ENCODE measurements at regions not wholly inside any gene's neighbourhood (a gene's known extent, or its start where the extent isn't known, plus 50 kb on each side); places are given as distances from the start of the nearest gene placed in this dataset.

DNA sequence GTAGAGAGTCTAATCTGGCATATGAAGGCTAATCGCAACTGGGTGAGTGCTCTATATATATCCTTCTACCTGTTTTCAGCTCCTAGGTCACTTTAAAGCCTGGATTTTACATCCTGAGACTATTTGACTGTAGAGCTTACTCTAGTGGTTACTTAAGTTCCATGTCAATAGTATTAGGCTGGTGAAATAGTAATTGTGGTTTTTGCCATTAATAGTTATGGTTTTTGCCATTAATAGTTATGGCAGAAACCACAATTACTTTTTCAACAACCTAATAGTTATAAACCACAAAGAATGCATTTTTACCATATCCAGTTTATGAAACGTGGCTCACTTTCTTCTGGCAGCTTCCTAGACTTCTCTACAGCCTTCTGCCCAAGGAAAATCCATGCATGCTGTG is 263.1 kb upstream of the KIAA1217 start:
- TF ChIP-seq, protein P1, sequence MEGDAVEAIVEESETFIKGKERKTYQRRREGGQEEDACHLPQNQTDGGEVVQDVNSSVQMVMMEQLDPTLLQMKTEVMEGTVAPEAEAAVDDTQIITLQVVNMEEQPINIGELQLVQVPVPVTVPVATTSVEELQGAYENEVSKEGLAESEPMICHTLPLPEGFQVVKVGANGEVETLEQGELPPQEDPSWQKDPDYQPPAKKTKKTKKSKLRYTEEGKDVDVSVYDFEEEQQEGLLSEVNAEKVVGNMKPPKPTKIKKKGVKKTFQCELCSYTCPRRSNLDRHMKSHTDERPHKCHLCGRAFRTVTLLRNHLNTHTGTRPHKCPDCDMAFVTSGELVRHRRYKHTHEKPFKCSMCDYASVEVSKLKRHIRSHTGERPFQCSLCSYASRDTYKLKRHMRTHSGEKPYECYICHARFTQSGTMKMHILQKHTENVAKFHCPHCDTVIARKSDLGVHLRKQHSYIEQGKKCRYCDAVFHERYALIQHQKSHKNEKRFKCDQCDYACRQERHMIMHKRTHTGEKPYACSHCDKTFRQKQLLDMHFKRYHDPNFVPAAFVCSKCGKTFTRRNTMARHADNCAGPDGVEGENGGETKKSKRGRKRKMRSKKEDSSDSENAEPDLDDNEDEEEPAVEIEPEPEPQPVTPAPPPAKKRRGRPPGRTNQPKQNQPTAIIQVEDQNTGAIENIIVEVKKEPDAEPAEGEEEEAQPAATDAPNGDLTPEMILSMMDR (IDR thresholded peaks at IDR 0.05) = no peak
- no peak for TF ChIP-seq POLR2A (IDR thresholded peaks at IDR 0.05)
- no peak for TF ChIP-seq POLR2AphosphoS5 (IDR thresholded peaks at IDR 0.05)
- no peak overlapping the region for H3K27ac ChIP-seq
- intact Hi-C loops (cut with DNase I; ENCODE audit: low total_unique reads) = no loop called here
- no peaks in the 10 kb centered on the region for H3K36me3 ChIP-seq
- no peak for DNase-seq (ENCODE audit: low spot score in 2 of 2)
- H3K9me3 ChIP-seq = no peaks in the 10 kb centered on the region
- no peaks in the 10 kb centered on the region for H3K4me1 ChIP-seq
- H3K4me3 ChIP-seq = no peak overlapping the region
- H3K27me3 ChIP-seq = no peaks in the 10 kb centered on the region

DNA sequence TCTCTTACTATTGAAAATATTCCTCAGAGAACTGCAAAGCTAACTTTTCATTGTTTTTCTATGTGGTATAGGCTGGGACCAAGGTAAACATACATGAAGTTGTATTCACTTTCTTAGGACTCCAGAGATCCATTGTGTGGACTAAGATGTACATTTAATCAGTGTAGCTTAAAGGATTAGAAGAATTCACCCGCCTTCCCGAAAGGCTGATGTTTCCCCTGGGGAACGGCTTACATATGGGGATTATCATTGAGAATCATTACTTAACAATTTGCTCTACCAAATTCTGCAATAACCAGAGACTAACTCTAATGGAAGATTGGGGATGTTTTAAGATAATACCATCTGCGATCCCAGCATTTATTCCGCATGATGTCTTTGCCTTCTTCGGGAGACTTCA is 257.1 kb upstream of the KIAA1217 start:
- H3K27ac ChIP-seq = no peak overlapping the region
- H3K9me3 ChIP-seq = peaks cover 0 to 7% of the 10 kb centered on the region in 2 donors
- no peak for DNase-seq (ENCODE audit: low spot score in 2 of 2)
- intact Hi-C loops (cut with DNase I; ENCODE audit: low total_unique reads) = no loop called here
- no peaks in the 10 kb centered on the region for H3K4me1 ChIP-seq
- no peaks in the 10 kb centered on the region for H3K36me3 ChIP-seq
- no peak overlapping the region for H3K4me3 ChIP-seq
- H3K27me3 ChIP-seq = no peaks in the 10 kb centered on the region
- TF ChIP-seq, protein P1 (IDR thresholded peaks at IDR 0.05) = no peak
- TF ChIP-seq POLR2AphosphoS5 (IDR thresholded peaks at IDR 0.05) = no peak
- no peak for TF ChIP-seq POLR2A (IDR thresholded peaks at IDR 0.05)

DNA sequence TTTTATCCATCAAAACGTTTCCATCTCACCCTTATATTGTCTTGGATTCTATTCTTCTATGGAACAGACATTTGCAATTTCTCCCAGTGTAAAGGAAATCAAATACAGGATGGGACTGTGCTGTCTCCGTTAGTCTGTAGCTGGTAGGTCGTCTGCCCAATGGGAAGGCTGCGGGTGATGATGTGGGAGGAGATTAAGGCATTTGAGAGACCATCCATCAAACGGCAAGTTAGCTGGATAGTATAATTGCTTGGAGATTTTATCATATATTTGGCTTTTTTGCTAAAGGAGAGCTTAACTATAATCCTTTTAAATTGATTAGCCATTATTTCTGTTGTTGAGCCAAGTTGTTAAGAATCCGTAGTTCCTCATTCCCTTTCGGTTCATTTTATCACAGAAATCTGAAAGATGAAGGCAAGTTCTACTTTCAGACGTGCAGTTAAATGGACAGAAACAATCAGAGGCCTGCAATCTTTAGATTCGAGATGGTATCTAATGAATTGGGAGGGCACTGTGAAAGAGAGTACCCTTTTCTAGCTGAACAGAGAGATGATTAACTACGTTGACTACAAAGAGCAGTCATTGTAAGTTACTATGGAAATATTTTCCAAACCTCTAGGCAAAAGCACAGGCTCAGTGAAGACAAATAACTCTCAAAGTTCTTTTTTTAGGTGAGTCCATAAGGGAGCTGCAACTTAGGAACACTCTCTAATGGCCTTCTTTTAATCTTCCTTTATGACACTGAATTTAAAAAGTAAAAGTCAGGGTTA is 253.3 kb upstream of the KIAA1217 start:
- H3K36me3 ChIP-seq = no peaks in the 10 kb centered on the region
- no peak for TF ChIP-seq POLR2AphosphoS5 (IDR thresholded peaks at IDR 0.05)
- no peak for TF ChIP-seq POLR2A (IDR thresholded peaks at IDR 0.05)
- H3K9me3 ChIP-seq = peaks cover 0 to 7% of the 10 kb centered on the region in 2 donors
- no peaks in the 10 kb centered on the region for H3K4me1 ChIP-seq
- no peaks in the 10 kb centered on the region for H3K27me3 ChIP-seq
- intact Hi-C loops (cut with DNase I; ENCODE audit: low total_unique reads) = no loop called here
- H3K4me3 ChIP-seq = no peak overlapping the region
- no peak overlapping the region for H3K27ac ChIP-seq
- no peak for DNase-seq (ENCODE audit: low spot score in 2 of 2)

DNA sequence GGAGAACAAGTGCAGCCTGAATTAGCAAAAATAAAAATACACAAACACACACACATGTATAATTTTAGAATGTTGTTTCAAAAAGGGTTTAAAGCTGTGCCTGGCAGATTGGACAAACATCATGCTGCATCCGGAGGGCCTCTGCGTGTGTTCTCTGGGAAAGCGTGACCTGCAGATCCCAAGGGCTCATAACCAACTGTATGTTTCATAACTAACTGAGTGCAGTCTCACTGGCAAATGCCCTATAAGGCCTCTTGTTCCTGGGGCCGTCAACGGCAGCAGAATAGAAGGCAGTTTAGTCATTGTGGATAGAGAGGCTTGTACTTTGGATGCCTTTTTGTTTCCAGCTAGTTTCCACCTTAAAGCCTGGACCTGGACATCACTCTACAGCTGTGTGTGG is 243.8 kb upstream of the KIAA1217 start:
- no peaks in the 10 kb centered on the region for H3K36me3 ChIP-seq
- H3K4me1 ChIP-seq = no peaks in the 10 kb centered on the region
- no peak overlapping the region for H3K27ac ChIP-seq
- H3K9me3 ChIP-seq = no peaks in the 10 kb centered on the region
- no peak for DNase-seq (ENCODE audit: low spot score in 2 of 2)
- no peak overlapping the region for H3K4me3 ChIP-seq
- intact Hi-C loops (cut with DNase I; ENCODE audit: low total_unique reads) = no loop called here
- TF ChIP-seq POLR2AphosphoS5 (IDR thresholded peaks at IDR 0.05) (no peak), POLR2A (IDR thresholded peaks at IDR 0.05) (no peak)
- TF ChIP-seq, protein P1 (IDR thresholded peaks at IDR 0.05) = no peak
- no peaks in the 10 kb centered on the region for H3K27me3 ChIP-seq

DNA sequence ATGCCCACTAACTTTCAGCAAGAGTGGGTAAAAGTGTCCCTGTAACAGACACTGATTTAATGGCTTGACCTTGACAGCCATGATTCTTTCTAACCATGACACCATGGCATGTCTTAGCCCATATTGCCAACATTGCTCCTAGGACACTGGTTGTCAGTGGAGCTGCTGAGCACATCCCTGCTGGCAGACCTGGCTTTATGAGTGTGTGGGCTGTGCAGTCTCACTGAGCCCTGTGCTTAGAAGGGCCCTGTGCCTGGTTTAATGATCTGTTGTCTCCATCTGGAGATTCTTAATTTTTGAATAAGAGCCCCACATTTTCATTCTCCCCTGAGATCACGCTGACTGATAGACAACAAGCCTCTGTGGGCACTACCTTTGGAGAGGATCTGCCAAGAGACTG is 243.1 kb upstream of the KIAA1217 start:
- Histone ChIP-seq H3K36me3 (no peaks in the 10 kb centered on the region), H3K9me3 (no peaks in the 10 kb centered on the region), H3K4me3 (no peak overlapping the region), H3K27ac (peak overlapping the region in 1 of 2 donors; percentile 8), H3K4me1 (no peaks in the 10 kb centered on the region), H3K27me3 (no peaks in the 10 kb centered on the region)
- no peak for DNase-seq (ENCODE audit: low spot score in 2 of 2)
- intact Hi-C loops (cut with DNase I; ENCODE audit: low total_unique reads) = no loop called here
- TF ChIP-seq POLR2AphosphoS5 (IDR thresholded peaks at IDR 0.05) = no peak
- no peak for TF ChIP-seq POLR2A (IDR thresholded peaks at IDR 0.05)
- TF ChIP-seq, protein P1 (IDR thresholded peaks at IDR 0.05) = no peak
